Mesodermal cell (in vitro differentiated cells): ENCODE measurements at regions not wholly inside any gene's neighbourhood (a gene's known extent, or its start where the extent isn't known, plus 50 kb on each side); places are given as distances from the start of the nearest gene placed in this dataset.

Source experiments
- H3K27ac ChIP-seq: 2 replicates; pipeline ENCODE4 v1.7.0; 2013; ENCODE audit warnings: mild to moderate bottlenecking, low read depth, low read length, moderate library complexity; ENCODE audit not compliant: severe bottlenecking
- H3K36me3 ChIP-seq: 2 replicates; pipeline ENCODE4 v1.7.1; 2013; ENCODE audit warnings: mild to moderate bottlenecking, low read length, moderate library complexity; ENCODE audit not compliant: control insufficient read depth, insufficient read depth
- H3K4me1 ChIP-seq: one replicate; pipeline ENCODE4 v1.7.1; 2013; ENCODE audit warnings: mild to moderate bottlenecking, low read length; ENCODE audit not compliant: insufficient read depth, control insufficient read depth, poor library complexity, severe bottlenecking
- H3K4me3 ChIP-seq: 2 replicates; pipeline ENCODE4 v1.7.0; 2013; ENCODE audit warnings: low read length, control low read depth, mild to moderate bottlenecking; ENCODE audit not compliant: insufficient read depth, poor library complexity, severe bottlenecking; ENCODE audit errors: extremely low read depth
- H3K9me3 ChIP-seq: 2 replicates; pipeline ENCODE4 v1.7.1; 2013; ENCODE audit warnings: mild to moderate bottlenecking, low read length, moderate library complexity; ENCODE audit not compliant: control insufficient read depth
- WGBS, 2 experiments: methylation state at CpG; one replicate each; pipeline ENCODE4 v1.1.5; 2013; ENCODE audit warnings: missing lambda C conversion rate in 2 of 2; ENCODE audit not compliant: insufficient coverage in 2 of 2; 5-methylcytosine and 5-hydroxymethylcytosine counted together

DNA sequence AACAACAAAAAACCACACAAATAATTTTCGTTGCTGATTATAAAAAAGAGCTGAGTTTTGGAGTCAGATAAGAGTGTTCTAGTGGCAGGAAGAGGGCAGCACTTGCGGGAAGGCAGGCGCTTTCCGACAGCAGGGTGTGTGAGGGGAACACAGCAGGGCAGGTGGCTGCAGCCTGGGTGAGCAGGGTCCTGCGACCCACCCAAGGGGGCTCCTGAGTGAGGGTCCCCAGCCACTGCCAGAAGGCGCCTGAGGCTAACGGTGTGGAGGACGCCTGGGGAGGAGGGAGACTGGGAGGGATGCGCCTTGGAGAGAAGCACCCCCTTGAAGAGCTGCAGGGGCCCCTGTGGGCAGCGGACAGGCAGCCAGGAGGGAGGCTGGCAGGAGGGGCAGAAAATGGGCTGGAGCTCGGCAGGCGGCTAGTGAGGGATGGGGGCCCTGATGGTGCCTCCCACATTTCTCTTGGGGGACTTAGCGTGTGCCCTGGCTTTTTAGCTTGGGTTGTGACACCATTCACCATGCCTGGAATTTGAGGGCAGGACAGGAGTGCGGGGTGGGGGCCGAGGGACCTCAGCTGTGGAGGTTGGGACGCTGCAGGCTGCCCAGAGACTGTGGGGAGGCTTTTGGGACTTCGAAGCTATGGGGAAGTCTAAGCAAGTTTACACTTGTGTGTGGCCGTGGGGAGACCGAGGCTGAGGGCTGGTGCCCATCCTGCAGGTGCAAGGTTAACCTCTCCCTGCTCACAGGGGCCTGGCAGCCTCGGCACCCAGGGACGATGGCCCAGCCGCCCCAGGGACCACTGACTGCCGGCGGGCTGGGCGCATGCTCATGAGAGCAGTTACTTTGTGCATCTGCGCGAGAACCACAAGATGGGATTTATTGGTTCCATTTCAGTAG, 111.4 kb downstream of the SIK1 start:
- Histone ChIP-seq H3K4me3 (no peak overlapping the region), H3K36me3 (no peaks in the 10 kb centered on the region)
- WGBS, 2 experiments: 88 to 93% methylated on average over 24 to 26 of the region's 27 CpGs

DNA sequence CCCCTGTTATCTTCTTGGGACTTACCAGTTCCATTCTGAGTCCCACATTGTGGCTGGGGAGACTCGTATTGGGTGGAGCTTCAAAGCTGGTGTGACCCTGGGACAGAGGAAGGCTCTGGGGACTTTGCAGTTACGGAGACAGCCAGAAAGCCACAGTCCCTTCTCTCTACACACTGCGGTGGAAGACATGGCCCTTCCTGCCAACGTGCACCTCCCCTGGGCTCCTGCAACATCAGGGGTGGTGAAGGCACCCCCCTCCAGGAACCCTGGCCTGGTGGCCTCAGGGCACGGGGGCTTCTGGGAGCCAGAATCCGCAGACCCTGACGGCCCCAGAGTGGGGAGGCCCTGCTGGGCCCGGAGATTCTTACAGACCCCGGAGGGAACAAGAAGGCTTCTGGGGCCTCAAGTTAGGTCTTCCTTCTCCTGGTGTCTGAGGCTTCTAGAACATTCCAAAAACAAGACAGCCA, 113.0 kb downstream of the SIK1 start:
- no peak overlapping the region for H3K4me3 ChIP-seq
- H3K27ac ChIP-seq: no peak overlapping the region
- peaks cover 9% of the 10 kb centered on the region for H3K4me1 ChIP-seq
- H3K9me3 ChIP-seq: peaks cover 13% of the 10 kb centered on the region
- no peaks in the 10 kb centered on the region for H3K36me3 ChIP-seq
- WGBS, 2 experiments: 85 to 96% methylated on average over 3 to 5 of the region's 9 CpGs

More for the DNA sequence above, 111.4 kb downstream of the SIK1 start:
- peaks cover 19% of the 10 kb centered on the region for H3K4me1 ChIP-seq
- H3K9me3 ChIP-seq: peaks cover 13% of the 10 kb centered on the region
- H3K27ac ChIP-seq: no peak overlapping the region

DNA sequence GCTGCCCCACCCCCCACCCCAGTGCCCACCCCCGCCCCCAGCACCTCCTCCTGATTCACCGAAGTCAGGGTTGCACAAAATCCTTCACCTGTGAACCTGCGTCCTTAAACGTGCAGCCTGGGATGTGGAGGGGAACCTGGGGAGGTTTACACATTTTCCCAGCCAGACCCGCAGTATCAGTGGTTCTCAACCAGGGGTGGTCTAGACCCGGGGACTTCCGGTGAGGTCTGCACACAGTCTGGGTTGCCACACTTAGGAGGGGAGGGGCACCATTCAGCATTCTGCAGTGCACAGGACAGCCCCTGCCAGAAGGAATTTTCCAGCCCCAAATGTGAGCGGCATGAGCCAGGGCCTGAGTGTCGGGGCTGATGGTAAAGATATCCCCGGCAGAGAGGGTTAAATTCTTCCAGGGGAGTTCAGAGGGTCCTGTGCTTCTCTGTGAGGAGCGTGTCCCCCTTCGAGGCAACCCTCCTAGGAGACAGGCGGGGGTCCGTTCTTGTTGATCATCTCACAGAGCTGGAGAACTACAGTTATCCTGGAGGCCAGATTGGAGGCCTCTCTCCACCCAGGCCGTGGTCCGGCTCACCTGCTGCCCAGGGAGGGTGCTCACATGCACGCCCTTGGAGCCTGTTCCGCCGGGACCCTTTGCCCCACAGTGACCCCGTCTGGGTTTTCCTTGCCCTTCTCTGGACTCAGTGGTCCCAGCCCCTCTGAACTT, 113.6 kb downstream of the SIK1 start:
- H3K4me1 ChIP-seq: peaks cover 4% of the 10 kb centered on the region
- no peak overlapping the region for H3K4me3 ChIP-seq
- H3K27ac ChIP-seq: no peak overlapping the region
- H3K36me3 ChIP-seq: no peaks in the 10 kb centered on the region
- peaks cover 13% of the 10 kb centered on the region for H3K9me3 ChIP-seq
- 82 to 86% methylated on average over 17 to 18 of the region's 20 CpGs for WGBS, 2 experiments

DNA sequence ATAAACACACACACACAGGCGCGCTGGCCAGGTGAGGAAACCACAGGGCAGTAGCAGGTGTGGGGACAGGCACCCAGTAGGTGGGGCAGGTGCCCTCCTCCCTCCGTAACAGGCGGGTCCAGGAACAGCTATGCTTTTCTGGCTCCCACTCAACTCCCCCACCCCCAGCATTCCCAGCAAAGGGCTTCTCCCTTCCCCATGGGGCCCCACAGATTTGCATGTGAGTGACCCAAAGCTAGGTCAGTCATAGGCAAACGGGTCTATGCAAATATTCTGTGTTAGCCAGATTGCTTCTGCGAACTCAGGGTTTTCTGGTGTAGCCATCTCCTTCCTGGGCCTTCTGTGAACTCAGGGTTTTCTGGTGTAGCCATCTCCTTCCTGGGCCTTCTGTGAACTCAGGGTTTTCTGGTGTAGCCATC, 114.2 kb downstream of the SIK1 start:
- 34 to 51% methylated on average over 3 of the region's 6 CpGs for WGBS, 2 experiments
- H3K27ac ChIP-seq: no peak overlapping the region
- no peak overlapping the region for H3K4me3 ChIP-seq
- no peaks in the 10 kb centered on the region for H3K36me3 ChIP-seq
- peaks cover 4% of the 10 kb centered on the region for H3K4me1 ChIP-seq
- peaks cover 9% of the 10 kb centered on the region for H3K9me3 ChIP-seq

GRCh38 chr21:43312011-43312410, 114.9 kb downstream of the SIK1 start:
- Histone ChIP-seq H3K27ac (no peak overlapping the region), H3K9me3 (peaks cover 4% of the 10 kb centered on the region), H3K36me3 (no peaks in the 10 kb centered on the region), H3K4me3 (no peak overlapping the region), H3K4me1 (peaks cover 11% of the 10 kb centered on the region)
- WGBS, 2 experiments: 52 to 68% methylated on average over 3 to 4 of the region's 4 CpGs

DNA sequence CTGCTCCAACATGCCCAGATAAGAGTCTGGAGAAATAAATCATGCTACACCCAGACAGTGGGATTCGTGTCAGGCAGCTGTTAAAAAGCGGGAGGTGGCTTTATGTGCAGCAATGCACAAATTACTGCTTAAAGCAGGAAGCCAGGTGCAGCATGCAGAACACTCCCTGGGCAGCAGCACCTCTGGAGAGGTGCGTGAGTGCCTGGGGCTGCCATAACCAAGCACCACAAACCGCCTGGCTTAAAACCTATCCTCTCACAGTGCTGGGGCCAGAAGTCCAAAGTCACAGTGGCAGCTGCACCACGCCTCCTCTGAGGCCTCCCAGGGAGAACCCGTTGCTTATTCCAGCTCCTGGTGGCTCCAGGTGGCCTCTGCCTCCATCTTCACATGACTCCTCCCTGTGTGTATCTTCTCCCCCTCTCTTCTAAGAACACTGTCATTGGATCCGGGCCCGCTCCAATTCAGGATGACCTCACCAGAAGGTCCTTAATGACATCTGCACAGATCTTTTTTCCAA, 115.6 kb downstream of the SIK1 start:
- peaks cover 14% of the 10 kb centered on the region for H3K4me1 ChIP-seq
- no peak overlapping the region for H3K4me3 ChIP-seq
- no peak overlapping the region for H3K27ac ChIP-seq
- 70 to 81% methylated on average over 7 to 8 of the region's 8 CpGs for WGBS, 2 experiments
- H3K9me3 ChIP-seq: no peaks in the 10 kb centered on the region
- H3K36me3 ChIP-seq: no peaks in the 10 kb centered on the region

DNA sequence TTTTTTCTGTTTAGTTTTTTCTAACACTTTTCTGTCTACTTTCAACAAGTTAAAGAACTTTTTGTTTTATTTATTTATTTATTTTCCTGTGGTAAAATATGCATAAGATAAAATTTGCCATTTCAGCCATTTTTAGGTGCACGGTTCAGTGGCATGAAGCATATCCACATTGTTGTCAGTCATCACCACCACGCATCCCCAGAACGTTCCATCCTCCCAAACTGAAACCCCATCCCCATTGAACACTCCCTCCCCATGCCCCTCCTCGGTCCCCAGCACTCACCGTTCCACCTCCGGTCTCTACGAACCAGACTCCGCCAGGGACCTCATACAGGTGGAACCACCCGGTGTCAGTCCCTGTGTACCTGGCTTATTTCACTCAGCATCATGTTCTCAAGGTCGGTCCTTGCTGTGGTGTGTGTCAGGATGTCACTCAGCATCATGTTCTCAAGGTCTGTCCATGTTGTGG, 118.1 kb downstream of the SIK1 start:
- peaks cover 18% of the 10 kb centered on the region for H3K4me1 ChIP-seq
- 82 to 86% methylated on average over 9 to 10 of the region's 10 CpGs for WGBS, 2 experiments
- H3K36me3 ChIP-seq: no peaks in the 10 kb centered on the region
- H3K27ac ChIP-seq: no peak overlapping the region
- no peaks in the 10 kb centered on the region for H3K9me3 ChIP-seq
- H3K4me3 ChIP-seq: no peak overlapping the region

- Histone ChIP-seq H3K36me3 (no peaks in the 10 kb centered on the region), H3K4me3 (no peak overlapping the region), H3K4me1 (peaks cover 19% of the 10 kb centered on the region), H3K9me3 (no peaks in the 10 kb centered on the region), H3K27ac (no peak overlapping the region)
- 88 to 89% methylated on average over 9 to 10 of the region's 13 CpGs for WGBS, 2 experiments
Observed at GRCh38 chr21:43308101-43308814, 118.7 kb downstream of the SIK1 start.

DNA sequence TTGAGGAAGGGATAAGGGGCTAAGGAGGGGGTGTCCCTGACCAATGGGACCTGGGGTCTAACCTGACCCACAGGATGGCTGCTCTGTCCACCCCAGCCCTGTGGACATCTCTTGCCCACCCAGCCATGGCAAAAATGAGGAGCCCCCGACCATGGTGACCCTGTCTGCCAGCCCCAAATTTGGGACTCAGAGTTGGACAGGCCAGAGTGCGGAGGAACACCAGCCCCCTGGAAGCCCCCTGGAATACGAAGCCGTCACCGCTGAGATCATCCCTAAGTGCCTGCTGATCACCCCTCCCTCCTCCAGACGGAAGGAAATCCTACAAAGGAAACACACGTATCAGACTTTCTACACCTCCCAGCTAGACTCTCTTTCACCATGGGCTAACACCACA, 119.3 kb downstream of the SIK1 start:
- Histone ChIP-seq H3K4me1 (peaks cover 19% of the 10 kb centered on the region), H3K9me3 (no peaks in the 10 kb centered on the region), H3K4me3 (no peak overlapping the region), H3K36me3 (no peaks in the 10 kb centered on the region), H3K27ac (no peak overlapping the region)
- 80 to 100% methylated on average over 5 to 7 of the region's 7 CpGs for WGBS, 2 experiments

GRCh38 chr21:43306911-43307676, 119.8 kb downstream of the SIK1 start:
- H3K4me1 ChIP-seq: peaks cover 16% of the 10 kb centered on the region
- no peak overlapping the region for H3K27ac ChIP-seq
- no peaks in the 10 kb centered on the region for H3K36me3 ChIP-seq
- no peak overlapping the region for H3K4me3 ChIP-seq
- H3K9me3 ChIP-seq: no peaks in the 10 kb centered on the region
- 92% methylated on average over 21 to 22 of the region's 24 CpGs for WGBS, 2 experiments
